Nucleus accumbens (tissue), 56 donors: ENCODE measurements at regions not wholly inside any gene's neighbourhood (a gene's known extent, or its start where the extent isn't known, plus 50 kb on each side); places are given as distances from the start of the nearest gene placed in this dataset.

Source experiments
- DNase-seq, 56 donors: peaks; one replicate each; lab custom pipeline; 2025; lab: John Stamatoyannopoulos, UW

DNA sequence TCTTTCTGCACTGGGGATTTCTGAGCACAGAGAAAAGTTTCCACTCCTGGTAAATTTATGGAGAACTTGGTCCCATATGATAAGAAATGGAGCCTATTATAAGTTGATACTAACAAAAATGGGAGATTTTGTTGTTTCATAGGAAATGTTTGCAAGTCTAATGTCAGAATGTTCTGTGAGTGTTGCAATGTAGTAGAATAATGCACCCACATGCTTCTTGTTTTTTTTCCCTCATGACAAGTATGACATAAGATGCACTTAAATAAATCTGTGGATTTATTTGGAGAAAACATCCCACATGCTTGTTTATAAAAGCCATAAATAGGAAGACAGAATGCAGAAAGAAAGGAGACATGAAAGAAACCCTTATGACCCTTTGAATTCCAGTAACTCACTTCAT lies 50.8 kb upstream of the KCNJ6 start:
- DNase-seq, result no peak

DNA sequence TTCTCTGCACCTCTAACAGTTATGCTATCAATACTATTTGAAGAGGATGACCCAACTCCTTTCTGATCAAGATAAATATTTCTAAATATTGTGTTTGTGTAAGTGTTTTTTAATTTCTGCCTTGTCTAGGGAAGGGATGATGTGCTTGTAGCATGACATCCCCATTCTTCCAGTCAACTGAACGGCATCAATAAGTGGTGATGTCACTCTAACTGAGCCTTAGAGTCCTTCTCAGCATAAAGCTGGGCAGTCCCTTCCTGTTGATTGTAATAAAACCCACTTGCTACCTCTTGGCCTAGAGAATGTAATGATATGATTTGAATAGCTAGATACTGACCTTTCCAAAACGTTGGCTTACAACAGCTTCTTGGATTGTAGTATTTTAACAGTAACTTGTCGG lies 52.5 kb upstream of the KCNJ6 start:
- no peak for DNase-seq

- no peak for DNase-seq
These were observed 54.3 kb upstream of the KCNJ6 start for GRCh38 chr21:37970548-37970947.

DNA sequence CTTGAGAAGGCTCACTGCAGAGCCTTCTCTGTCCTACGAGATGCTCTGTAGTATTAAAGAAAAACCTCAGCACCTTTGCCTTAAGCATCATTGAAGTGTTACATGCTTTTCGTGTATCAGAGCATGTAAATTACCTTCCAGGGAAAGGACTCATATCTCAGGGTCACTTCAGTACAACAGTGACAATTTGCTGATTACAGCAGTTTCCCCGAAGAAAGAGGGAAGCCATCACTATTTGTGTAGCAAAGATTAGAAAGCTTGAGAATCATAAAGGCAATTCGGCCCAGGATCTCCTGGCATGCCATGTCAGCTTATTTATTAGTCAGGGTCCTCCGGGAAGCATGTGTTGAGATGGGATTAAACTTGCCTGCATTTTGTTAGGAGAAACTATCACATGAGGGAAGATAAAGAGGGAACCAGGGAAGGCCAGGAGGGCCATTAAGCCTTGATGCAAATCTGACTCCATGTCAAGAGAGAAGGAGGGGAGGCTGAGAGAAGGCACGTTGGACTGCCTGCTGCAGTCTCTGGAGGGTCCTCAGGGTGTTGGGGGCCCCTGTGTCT lies 55.2 kb upstream of the KCNJ6 start:
- DNase-seq, result no peak

DNA sequence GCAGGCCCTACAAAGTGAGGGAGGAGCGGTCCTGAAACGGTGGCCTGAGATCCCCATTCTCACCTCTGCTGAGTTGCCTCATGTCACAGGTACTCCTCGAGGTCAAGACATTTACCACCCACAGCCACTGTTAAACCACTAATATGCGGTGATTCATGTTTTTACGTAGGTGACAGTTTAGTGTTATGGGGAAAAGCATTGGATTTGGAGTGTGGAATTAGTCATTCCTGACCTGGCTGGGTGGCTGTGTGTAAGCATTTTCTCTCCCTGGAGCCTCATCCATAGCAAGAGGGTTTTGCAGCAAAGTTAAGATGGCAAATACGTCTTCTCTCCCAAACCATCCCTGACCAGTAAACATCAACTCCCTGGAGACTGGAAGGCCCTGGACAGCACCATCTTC lies 57.8 kb upstream of the KCNJ6 start:
- no peak for DNase-seq

DNA sequence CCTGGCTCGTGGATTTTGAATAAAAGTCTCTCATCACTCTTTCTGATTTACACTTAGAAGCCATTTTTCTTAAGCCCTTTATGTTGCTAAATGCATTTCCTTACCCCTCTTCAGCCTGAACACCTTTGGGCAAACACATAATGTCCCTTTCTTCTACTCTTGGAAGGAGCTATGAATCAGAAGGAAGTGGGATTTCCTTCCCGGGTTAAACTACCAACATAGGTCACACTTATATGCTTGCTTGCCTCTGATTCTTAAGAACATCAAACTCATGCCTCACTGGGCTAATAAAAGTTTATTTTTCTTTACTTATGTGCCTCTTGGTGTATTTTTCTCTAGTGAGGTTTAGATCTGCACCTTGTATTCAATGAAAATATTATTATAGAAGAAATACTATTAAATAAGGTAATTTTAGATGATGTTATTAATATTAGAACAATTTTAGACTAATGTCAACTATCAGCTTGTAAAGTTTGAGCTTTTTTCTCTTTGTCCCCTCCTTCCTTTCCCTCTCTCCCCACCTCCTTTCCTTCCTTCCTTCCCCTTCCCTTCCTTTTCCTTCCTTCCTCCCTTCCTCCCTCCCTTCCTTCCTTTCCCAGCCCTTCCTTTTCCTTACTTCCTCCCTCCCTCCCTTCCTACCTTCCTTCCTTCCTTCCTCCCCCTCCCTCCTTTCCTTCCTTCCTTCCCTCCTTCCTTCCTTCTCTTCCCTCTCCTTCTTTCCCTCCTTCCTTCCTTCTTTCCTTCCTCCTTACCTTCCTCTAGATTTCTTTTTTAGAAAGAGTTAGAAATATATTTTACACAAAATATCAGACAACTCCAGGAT lies 66.5 kb upstream of the KCNJ6 start:
- DNase-seq, result no peak

DNA sequence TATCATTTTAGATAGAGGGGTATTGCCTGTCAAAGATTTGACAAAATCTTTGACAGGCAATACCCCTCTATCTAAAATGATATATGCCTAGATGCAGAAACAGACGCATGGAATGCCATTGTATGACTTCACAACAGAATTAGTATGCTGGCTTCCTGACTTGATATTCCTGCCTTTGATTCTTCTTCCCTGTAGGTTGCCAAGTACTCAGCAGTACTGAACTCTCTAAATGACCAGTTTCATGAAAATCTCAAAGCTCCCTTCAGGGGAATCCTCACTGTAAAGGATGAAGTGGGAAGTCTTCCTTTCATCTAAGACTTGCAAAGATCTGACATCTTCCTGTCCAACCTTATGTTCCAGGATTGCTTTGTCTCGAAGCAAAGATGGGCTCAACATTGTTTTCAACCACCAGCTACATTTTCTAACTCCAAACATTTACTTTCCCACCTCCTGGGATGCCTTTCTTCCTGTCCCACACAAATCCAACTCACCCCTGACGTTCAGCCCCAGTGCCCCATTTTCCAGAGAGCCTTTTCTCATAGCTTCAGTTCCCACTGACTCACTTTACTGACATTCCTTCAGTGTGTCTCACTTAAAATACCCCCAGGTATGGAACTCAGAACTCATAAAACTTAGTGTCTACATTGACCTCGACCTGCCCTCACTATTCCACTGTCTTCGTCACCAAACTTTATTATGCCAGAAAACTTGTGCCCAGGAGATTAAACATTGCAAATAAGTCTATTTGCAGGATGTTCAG lies 67.3 kb upstream of the KCNJ6 start:
- no peak for DNase-seq

DNA sequence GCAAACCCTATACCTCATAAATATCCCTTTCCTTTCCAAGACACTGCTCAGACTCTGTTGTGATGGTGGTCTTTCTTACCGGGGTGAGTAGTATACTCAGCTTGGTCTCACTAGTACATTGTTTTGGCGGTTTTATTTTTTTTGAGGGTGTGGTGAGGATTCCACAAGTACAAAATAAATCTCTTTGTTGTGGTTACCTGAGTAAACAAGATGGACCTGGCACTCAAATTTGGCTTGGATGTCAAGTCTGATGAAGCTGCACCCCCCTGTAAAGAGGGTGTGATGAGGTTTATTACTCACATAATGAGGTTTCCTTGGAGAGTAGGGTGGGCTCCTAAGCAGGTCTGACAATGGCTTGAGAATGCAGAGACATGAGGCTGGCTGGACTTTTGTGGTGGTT lies 68.2 kb upstream of the KCNJ6 start:
- DNase-seq, result no peak

- DNase-seq, result no peak
These were observed 69.7 kb upstream of the KCNJ6 start for GRCh38 chr21:37986000-37986399.

GRCh38 chr21:37986751-37987399 lies 70.6 kb upstream of the KCNJ6 start:
- DNase-seq, result no peak

DNA sequence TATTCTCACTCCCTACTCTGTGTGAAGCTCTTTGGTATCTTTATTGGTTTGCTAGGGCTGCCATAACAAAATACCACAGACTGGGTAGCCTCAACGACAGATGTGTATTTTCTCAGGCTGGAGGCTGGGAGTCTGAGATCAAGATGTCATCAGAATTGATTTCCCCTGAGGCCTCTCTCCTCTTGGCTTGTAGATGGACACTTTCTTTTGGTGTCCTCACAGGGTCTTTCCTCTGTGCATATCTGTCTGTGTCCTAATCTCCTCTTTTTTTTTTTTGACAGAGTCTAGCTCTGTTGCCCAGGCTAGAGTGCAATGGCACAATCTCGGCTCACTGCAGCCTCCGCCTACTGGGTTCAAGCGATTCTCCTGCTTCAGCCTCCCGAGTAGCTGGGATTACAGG lies 71.4 kb upstream of the KCNJ6 start:
- DNase-seq, result no peak

GRCh38 chr21:37993071-37993470 lies 76.8 kb upstream of the KCNJ6 start:
- no peak for DNase-seq

GRCh38 chr21:37994211-37994610 lies 78.0 kb upstream of the KCNJ6 start:
- no peak for DNase-seq

- no peak for DNase-seq
These were observed 96.4 kb upstream of the KCNJ6 start for GRCh38 chr21:38012672-38013071.

DNA sequence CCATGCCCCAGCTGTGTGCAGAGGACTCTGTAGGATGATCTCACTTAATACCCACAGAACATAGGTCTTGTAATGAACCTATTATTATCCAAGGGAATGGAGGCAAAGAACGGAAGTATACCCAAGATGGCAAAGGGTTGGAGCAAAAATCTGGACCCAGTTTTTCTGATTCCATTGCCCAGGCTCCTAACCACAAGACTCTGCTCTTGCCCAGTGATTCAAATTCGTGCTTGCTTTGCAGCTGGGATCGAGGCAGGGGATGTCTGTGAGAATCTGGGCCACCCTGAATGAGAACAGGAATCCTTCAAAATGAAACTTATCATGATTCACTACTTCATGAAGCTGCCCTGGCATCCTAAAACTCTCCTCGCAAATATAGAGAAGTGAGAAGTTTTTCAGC lies 97.5 kb upstream of the KCNJ6 start:
- DNase-seq, result no peak

DNA sequence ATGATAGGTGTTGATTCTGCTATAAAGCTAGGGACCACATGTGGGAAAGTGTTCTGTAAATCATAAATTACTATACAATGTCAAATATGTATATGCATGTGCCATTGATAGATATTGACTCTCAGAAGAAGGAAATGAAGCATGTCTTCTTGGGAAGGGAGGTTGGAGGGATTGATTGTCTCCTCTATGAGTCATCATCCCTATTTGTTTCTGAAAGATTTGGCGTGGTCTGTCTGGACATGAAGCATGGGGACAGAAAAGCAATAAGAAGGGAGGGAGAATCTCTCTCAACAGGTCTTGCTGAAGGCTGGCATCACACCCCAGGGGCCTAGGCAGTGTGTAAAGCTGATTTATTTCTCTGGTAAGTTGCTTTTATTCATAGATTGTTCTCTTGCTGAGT lies 98.0 kb upstream of the KCNJ6 start:
- no peak for DNase-seq

- peak in 1 of 56 donors; percentile 2 for DNase-seq
These were observed 111.7 kb upstream of the KCNJ6 start for GRCh38 chr21:38027901-38028498.

DNA sequence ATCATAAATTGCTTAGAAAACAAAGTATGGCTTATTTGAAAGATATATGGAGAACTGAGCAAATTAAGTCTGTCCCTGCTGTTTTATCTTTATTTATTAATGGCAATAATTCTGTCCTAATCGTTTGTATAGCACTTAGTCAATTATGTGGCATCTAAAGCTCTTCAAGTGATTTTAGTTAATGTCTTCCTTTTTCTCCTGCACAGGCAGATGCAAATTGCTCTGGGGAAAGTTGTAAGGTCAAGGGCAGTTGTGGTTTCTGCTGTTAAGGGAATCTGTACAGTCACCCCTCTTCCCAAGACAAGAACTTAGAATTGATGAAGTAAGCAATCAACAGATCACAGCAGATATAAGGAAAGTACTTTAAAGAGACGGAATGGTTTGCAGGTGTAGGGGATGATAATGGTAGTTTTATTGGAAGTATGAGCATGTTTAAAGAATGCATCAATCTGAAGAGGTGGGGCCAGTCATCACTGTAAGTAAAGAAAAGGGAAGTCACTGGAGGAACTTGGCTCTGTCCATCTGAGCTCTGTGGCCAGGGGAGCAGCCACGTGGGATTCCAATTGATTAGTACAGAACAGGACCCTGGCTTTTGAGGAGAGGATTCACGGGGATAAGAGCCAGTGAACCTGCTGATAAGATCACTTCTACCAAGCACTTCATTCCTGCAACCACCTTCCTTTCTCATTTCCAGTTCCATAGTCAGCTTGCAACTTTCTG lies 116.0 kb upstream of the KCNJ6 start:
- DNase-seq, result no peak

DNA sequence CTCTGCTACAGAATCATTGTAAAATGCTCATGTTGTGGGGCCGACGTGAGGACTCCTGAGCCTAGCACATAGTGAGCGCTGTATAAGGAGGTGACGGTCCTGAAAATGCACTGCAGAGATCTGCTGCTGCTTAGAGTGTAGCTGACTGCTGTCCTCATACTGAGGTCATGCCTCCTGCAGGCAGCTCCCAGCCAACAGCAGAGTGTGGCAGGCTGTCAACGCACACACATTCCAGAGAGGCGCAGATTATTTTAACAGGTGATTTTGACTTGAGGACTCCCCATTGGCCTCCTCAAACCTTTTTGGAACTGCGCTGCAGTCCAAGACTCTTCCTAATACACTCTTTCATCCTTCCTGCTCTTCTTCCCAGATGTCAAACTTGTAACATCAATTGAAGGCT lies 119.8 kb upstream of the KCNJ6 start:
- DNase-seq, result no peak

DNA sequence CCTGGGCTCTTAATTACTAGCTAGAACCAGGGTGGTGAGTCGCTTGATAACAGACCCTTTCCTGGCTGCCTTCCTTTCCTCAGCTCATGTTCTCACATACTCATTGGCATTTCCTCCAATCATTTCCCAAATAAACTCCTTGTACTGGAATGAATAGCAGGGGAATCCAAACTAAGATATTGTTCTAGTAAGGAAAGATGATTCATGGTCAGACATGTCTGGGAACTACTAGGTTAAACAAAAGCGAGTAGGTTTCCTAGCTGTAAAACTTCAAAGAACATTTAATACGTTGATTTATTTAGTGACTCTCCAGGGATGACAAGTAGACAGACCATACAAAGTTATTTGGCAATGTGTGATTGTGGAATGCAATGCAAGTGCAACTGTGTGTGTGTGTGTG lies 121.2 kb upstream of the KCNJ6 start:
- DNase-seq, result no peak
